ENCODE measurements at regions not wholly inside any gene's neighbourhood (a gene's known extent, or its start where the extent isn't known, plus 50 kb on each side); places are given as distances from the start of the nearest gene placed in this dataset.
"Not testable (repeated sequence)": the region's sequence is repeated elsewhere in the genome, so short reads cannot be mapped to it uniquely, and the experiment has no call there.

- TF ChIP-seq CTCF (IDR thresholded peaks at IDR 0.05); ZFX (IDR thresholded peaks at IDR 0.05; ENCODE audit: borderline replicate concordance): not testable (repeated sequence)
These were observed 524.7 kb downstream of the GOLGA6L6 start for GRCh38 chr15:20016941-20017340.

Data from 22Rv1 (cell line).